KMS-11 (cell line): ENCODE measurements at regions not wholly inside any gene's neighbourhood (a gene's known extent, or its start where the extent isn't known, plus 50 kb on each side); places are given as distances from the start of the nearest gene placed in this dataset.
"Not testable (repeated sequence)": the region's sequence is repeated elsewhere in the genome, so short reads cannot be mapped to it uniquely, and the experiment has no call there.

Experiments used
- H2AFZ ChIP-seq: fragments of 200-600 bp; sonication (generic); 2 replicates; pipeline ENCODE4 v1.6.1; 2016; ENCODE audit warnings: antibody characterized with exemption, mixed run types, low read depth
- H3K27ac ChIP-seq: fragments of 200-600 bp; sonication (generic); 2 replicates; pipeline ENCODE4 v1.6.1; 2016; ENCODE audit warnings: mild to moderate bottlenecking, mixed run types
- H3K27me3 ChIP-seq: fragments of 200-600 bp; sonication (generic); 2 replicates; pipeline ENCODE4 v1.6.1; 2017; ENCODE audit warnings: mild to moderate bottlenecking, low read depth, mixed run types, moderate library complexity; ENCODE audit not compliant: insufficient read depth
- H3K36me3 ChIP-seq: fragments of 200-600 bp; sonication (generic); 2 replicates; pipeline ENCODE4 v1.6.1; 2017; ENCODE audit warnings: mild to moderate bottlenecking, mixed run types; ENCODE audit not compliant: insufficient read depth
- H3K4me1 ChIP-seq: fragments of 200-600 bp; sonication (generic); 2 replicates; pipeline ENCODE4 v1.6.1; 2016; ENCODE audit warnings: mild to moderate bottlenecking, low read depth, mixed run types; ENCODE audit not compliant: poor library complexity, severe bottlenecking
- H3K4me2 ChIP-seq: fragments of 200-600 bp; sonication (generic); 2 replicates; pipeline ENCODE4 v1.7.0; 2016; ENCODE audit warnings: mild to moderate bottlenecking, mixed run types
- H3K4me3 ChIP-seq: fragments of 200-600 bp; sonication (generic); IDR thresholded peaks from 2 replicates; pipeline ENCODE4 v1.6.1; 2017; ENCODE audit warnings: low read depth, low read length, mixed read lengths; ENCODE audit not compliant: insufficient read depth
- H3K79me2 ChIP-seq: fragments of 200-600 bp; sonication (generic); 2 replicates; pipeline ENCODE4 v1.6.1; 2016; ENCODE audit warnings: low read depth, mixed run types; ENCODE audit not compliant: insufficient read depth
- H3K9ac ChIP-seq: fragments of 200-600 bp; sonication (generic); 2 replicates; pipeline ENCODE4 v1.6.1; 2016; ENCODE audit warnings: mild to moderate bottlenecking, mixed run types
- H4K20me1 ChIP-seq: fragments of 200-600 bp; sonication (generic); 2 replicates; pipeline ENCODE4 v1.6.1; 2016; ENCODE audit warnings: mild to moderate bottlenecking, mixed run types; ENCODE audit not compliant: insufficient read depth
- TF ChIP-seq, protein P1 (sequence below): fragments of 200-600 bp; sonication (generic); conservative IDR thresholded peaks from 2 replicates; pipeline ENCODE4 v1.6.1; 2017; ENCODE audit warnings: low read depth, mild to moderate bottlenecking, antibody characterized with exemption, low read length, moderate library complexity, mixed read lengths

DNA sequence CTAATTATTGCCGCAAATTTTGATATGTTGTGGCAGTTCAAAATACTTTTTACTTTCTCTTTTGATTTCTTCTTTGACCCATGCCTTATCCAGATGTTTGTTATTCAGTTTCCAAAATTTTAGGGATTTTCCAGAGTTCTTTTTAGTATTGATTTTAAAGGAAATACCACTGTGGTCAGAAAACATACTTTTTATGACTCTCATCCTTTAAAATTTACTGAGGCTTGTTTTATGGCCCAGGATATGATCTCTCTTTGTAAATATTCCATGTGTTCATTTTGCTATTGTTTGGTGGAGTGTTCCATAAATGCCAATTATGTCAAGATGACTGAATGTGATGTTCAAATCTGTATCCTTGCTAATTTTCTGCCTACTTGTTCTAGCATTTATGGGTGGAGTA is 272.3 kb upstream of the DIPK2B start:
- H3K27me3 ChIP-seq: no peaks in the 10 kb centered on the region
- no peaks in the 10 kb centered on the region for H3K36me3 ChIP-seq
- no peak overlapping the region for H3K27ac ChIP-seq
- no peak overlapping the region for H2AFZ ChIP-seq
- no peaks in the 10 kb centered on the region for H3K79me2 ChIP-seq
- no peak overlapping the region for H3K4me2 ChIP-seq
- TF ChIP-seq, protein P1, sequence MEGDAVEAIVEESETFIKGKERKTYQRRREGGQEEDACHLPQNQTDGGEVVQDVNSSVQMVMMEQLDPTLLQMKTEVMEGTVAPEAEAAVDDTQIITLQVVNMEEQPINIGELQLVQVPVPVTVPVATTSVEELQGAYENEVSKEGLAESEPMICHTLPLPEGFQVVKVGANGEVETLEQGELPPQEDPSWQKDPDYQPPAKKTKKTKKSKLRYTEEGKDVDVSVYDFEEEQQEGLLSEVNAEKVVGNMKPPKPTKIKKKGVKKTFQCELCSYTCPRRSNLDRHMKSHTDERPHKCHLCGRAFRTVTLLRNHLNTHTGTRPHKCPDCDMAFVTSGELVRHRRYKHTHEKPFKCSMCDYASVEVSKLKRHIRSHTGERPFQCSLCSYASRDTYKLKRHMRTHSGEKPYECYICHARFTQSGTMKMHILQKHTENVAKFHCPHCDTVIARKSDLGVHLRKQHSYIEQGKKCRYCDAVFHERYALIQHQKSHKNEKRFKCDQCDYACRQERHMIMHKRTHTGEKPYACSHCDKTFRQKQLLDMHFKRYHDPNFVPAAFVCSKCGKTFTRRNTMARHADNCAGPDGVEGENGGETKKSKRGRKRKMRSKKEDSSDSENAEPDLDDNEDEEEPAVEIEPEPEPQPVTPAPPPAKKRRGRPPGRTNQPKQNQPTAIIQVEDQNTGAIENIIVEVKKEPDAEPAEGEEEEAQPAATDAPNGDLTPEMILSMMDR: no peak
- no peaks in the 10 kb centered on the region for H3K4me1 ChIP-seq
- H4K20me1 ChIP-seq: no peaks in the 10 kb centered on the region
- no peak overlapping the region for H3K4me3 ChIP-seq
- no peak overlapping the region for H3K9ac ChIP-seq

DNA sequence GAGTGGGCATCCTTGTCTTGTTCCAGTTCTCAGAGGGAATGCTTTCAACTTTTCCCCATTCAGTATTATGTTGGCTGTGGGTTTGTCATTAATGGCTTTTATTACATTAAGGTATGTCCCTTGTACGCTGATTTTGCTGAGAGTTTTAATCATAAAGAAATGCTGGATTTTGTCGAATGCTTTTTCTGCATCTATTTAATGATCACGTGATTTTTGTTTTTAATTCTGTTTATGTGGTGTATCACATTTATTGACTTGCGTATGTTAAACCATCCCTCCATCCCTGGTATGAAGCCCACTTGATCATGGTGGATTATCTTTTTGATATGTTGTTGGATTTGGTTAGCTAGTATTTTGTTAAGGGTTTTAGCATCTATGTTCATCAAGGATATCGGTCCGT is 266.9 kb upstream of the DIPK2B start:
- not testable (repeated sequence) for H3K9ac ChIP-seq, H3K27ac ChIP-seq, H3K4me2 ChIP-seq, H3K27me3 ChIP-seq, H3K36me3 ChIP-seq, H2AFZ ChIP-seq, H3K4me3 ChIP-seq, H3K79me2 ChIP-seq, H3K4me1 ChIP-seq, H4K20me1 ChIP-seq

DNA sequence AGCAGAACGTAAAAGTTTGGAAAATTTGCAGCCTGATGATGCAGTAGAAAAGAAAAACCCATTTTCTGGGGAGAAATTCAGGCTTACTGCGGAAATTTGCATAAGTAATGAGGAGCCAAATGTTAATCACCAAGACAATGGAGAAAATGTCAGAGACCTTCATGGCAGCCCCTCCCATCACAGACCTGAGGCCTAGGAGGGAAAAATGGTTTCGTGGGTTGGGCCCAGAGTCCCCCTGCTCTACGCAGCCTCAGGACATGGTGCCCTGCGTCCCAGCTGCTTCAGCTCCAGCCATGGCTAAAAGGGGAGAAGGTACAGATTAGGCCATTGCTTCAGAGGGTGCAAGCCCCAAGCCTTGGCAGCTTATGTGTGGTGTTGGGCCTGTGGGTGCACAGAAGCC is 255.1 kb upstream of the DIPK2B start:
- not testable (repeated sequence) for H3K36me3 ChIP-seq, H3K9ac ChIP-seq, H4K20me1 ChIP-seq, H3K4me2 ChIP-seq, H3K27ac ChIP-seq, H2AFZ ChIP-seq, H3K4me1 ChIP-seq, H3K27me3 ChIP-seq, H3K4me3 ChIP-seq, H3K79me2 ChIP-seq

DNA sequence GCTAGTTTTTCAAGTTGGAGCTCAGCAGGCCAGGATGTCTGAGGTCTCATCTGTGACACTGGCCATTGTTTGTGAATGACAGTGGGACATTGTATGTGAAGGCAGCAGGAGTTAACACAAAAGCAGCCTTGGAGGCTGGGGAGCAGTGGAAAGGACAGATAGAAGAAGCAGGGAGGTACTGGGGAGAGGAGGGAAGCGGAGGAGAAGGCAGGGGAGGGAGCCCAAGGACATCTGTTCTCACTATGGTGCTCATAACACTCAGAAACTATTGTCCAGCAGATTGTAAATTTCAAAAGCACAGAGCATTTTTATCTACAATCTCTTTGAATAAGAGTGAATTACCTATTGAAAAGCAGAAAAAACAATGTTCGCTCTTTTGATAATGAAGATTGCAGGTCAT is 253.6 kb upstream of the DIPK2B start:
- Histone ChIP-seq H3K79me2 (no peaks in the 10 kb centered on the region), H3K4me2 (no peak overlapping the region), H3K27ac (no peak overlapping the region), H3K4me1 (no peaks in the 10 kb centered on the region), H3K36me3 (no peaks in the 10 kb centered on the region), H3K9ac (no peak overlapping the region), H4K20me1 (no peaks in the 10 kb centered on the region), H3K4me3 (no peak overlapping the region), H3K27me3 (no peaks in the 10 kb centered on the region), H2AFZ (no peak overlapping the region)
- TF ChIP-seq, protein P1: no peak

DNA sequence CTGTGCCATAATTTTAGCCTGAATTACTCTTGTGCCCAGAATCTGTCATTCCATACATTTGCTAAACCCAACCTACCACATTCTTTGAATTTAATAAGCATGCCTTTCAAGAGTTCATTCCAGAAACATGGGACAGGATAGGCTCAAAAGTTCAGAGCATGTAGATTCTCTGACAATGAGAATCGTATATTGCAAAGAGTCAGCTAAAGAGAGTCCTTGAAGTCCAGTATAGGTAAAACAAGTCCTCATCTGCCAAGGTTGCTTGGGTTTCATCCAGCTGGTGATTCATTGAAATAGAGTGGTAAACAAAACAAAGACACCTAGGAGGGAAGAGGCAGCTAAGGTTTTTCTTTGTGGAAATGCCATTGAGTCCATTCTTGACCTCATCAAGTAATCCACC is 249.3 kb upstream of the DIPK2B start:
- Histone ChIP-seq H3K4me2 (no peak overlapping the region), H3K4me1 (no peaks in the 10 kb centered on the region), H3K79me2 (no peaks in the 10 kb centered on the region), H4K20me1 (no peaks in the 10 kb centered on the region), H3K27me3 (no peaks in the 10 kb centered on the region), H2AFZ (no peak overlapping the region), H3K27ac (no peak overlapping the region), H3K36me3 (no peaks in the 10 kb centered on the region), H3K9ac (no peak overlapping the region), H3K4me3 (no peak overlapping the region)
- TF ChIP-seq, protein P1: no peak
